GM12878 (cell line): ENCODE measurements at regions not wholly inside any gene's neighbourhood (a gene's known extent, or its start where the extent isn't known, plus 50 kb on each side); places are given as distances from the start of the nearest gene placed in this dataset.

ENCODE experiments used
- ATAC-seq: fragments of 200-7000 bp; cut with Tn5 transposase; 3 replicates; pipeline ENCODE4 v1.9.1; 2020; ENCODE audit warnings: mild to moderate bottlenecking, moderate library complexity
- BruUV-seq: library from RNA; stranded (reverse); fragments of 400-500 nt; replicated peaks from 2 replicates; lab custom pipeline; 2021; lab: Mats Ljungman, UMichigan
- CTCF ChIA-PET: fragments of 300-600 bp; sonication (Branson Sonifier 250); formaldehyde crosslinking; extraction: SDS; loops from one replicate; lab custom pipeline; 2021; ENCODE audit warnings: inconsistent platforms; lab: Yijun Ruan, JAX
- POLR2A ChIA-PET: fragments of 350-600 bp; formaldehyde crosslinking; extraction: SDS; loops from one replicate; lab custom pipeline; 2021; ENCODE audit warnings: inconsistent platforms; lab: Charles Lee
- RAD21 ChIA-PET: fragments of 300-600 bp; sonication (Branson Sonifier 250); formaldehyde crosslinking; loops from one replicate; lab custom pipeline; 2023; ENCODE audit warnings: antibody characterized with exemption; ENCODE audit not compliant: unreplicated experiment; lab: Charles Lee
- SMC1A ChIA-PET: fragments of 300-600 bp; sonication (Branson Sonifier 250); formaldehyde crosslinking; loops from one replicate; lab custom pipeline; 2023; ENCODE audit not compliant: unreplicated experiment, uncharacterized antibody; lab: Charles Lee
- DNase-seq: peaks from one replicate; pipeline ENCODE4 v3.0.0-alpha.2; 2011; ENCODE audit warnings: low read depth, low spot score
- FAIRE-seq: peaks from 3 replicates; lab custom pipeline; 2011; peaks lifted over from hg19 to GRCh38; lab: Jason Lieb, UNC
- H2AFZ ChIP-seq: 2 replicates; pipeline ENCODE4 v1.6.0; 2011; ENCODE audit warnings: low read depth, low read length, control low read depth; ENCODE audit not compliant: control insufficient read depth
- H3K27ac ChIP-seq: 2 replicates; pipeline ENCODE4 v1.5.1; 2011; ENCODE audit warnings: control low read depth; ENCODE audit not compliant: control insufficient read depth, insufficient read depth
- H3K27me3 ChIP-seq, 2 experiments: replicated peaks in 1 of 2; 2 replicates each; pipeline versions ENCODE4 v1.6.0 to v1.6.1; 2011; ENCODE audit warnings: low read length in 1 of 2; ENCODE audit not compliant: control insufficient read depth in 2 of 2, insufficient read depth in 2 of 2
- H3K36me3 ChIP-seq, 2 experiments: 2 replicates each; pipeline ENCODE4 v1.5.1; 2011; ENCODE audit warnings: low read length in 1 of 2; ENCODE audit not compliant: control insufficient read depth in 2 of 2, insufficient read depth in 2 of 2
- H3K4me1 ChIP-seq: 2 replicates; pipeline ENCODE4 v1.6.1; 2011; ENCODE audit warnings: mild to moderate bottlenecking, low read length, moderate library complexity, mixed read lengths; ENCODE audit not compliant: control insufficient read depth, insufficient read depth
- H3K4me2 ChIP-seq: 2 replicates; pipeline ENCODE4 v1.6.0; 2011; ENCODE audit warnings: control low read depth; ENCODE audit not compliant: control insufficient read depth, insufficient read depth
- H3K4me3 ChIP-seq: fragments of 200-600 bp; sonication (generic); 2 replicates; pipeline ENCODE4 v1.5.1; 2016
- H3K79me2 ChIP-seq: 2 replicates; pipeline ENCODE4 v1.6.0; 2011; ENCODE audit warnings: low read length; ENCODE audit not compliant: control insufficient read depth, insufficient read depth
- H3K9ac ChIP-seq: 2 replicates; pipeline ENCODE4 v1.8.0; 2011; ENCODE audit warnings: low read length, control low read depth, mixed read lengths; ENCODE audit not compliant: control insufficient read depth, insufficient read depth
- H3K9me3 ChIP-seq: replicated peaks from 3 replicates; pipeline ENCODE4 v1.5.1; 2011; ENCODE audit warnings: mild to moderate bottlenecking, low read length; ENCODE audit not compliant: control insufficient read depth, insufficient read depth
- H4K20me1 ChIP-seq: 2 replicates; pipeline ENCODE4 v1.6.0; 2011; ENCODE audit not compliant: control insufficient read depth, insufficient read depth
- BHLHE40 ChIP-seq, 2 experiments: fragments of 450-650 bp in 1 of 2; IDR thresholded peaks; 2 replicates each; pipeline ENCODE4 v1.6.1; 2011 to 2017; ENCODE audit warnings: low read depth in 2 of 2, borderline replicate concordance in 1 of 2, improper control_type of control experiment in 1 of 2, low read length in 1 of 2, mild to moderate bottlenecking in 1 of 2
- CBFB ChIP-seq: IDR thresholded peaks from 2 replicates; pipeline ENCODE4 v1.6.1; 2016; ENCODE audit warnings: antibody characterized with exemption, low read depth
- HCFC1 ChIP-seq: fragments of 150-350 bp; IDR thresholded peaks from 2 replicates; pipeline ENCODE4 v1.6.1; 2014; ENCODE audit warnings: low read length
- NFYB ChIP-seq: IDR thresholded peaks from 2 replicates; pipeline ENCODE4 v1.6.1; 2011; ENCODE audit warnings: low read depth, mild to moderate bottlenecking, low read length, improper control_type of control experiment, moderate library complexity; ENCODE audit not compliant: insufficient read depth
- YBX1 ChIP-seq: fragments of 450-650 bp; IDR thresholded peaks from 2 replicates; pipeline ENCODE4 v1.6.1; 2016; ENCODE audit warnings: antibody characterized with exemption
- ZNF217 ChIP-seq: fragments of 450-650 bp; IDR thresholded peaks from 2 replicates; pipeline ENCODE4 v1.6.1; 2017; ENCODE audit warnings: antibody characterized with exemption, mild to moderate bottlenecking
- WGBS: methylation state at CpG from one replicate; pipeline ENCODE4 v1.1.6; 2016; ENCODE audit warnings: low lambda C conversion rate; ENCODE audit not compliant: insufficient replicate concordance, insufficient coverage; ENCODE audit errors: missing lambda C conversion rate; 5-methylcytosine and 5-hydroxymethylcytosine counted together
- in situ Hi-C: fragments of 300-500 bp; cut with MboI; formaldehyde crosslinking; loops from 9 replicates; pipeline ENCODE4 v1.14.3; 2018; ENCODE audit warnings: mixed read lengths
- intact Hi-C: fragments of 100-400 bp; cut with micrococcal nuclease; formaldehyde crosslinking; loops from one replicate; pipeline ENCODE4 v1.14.2; 2022; ENCODE audit not compliant: unreplicated experiment
- TF ChIP-seq, protein P1 (sequence below): IDR thresholded peaks from 2 replicates; pipeline ENCODE4 v1.6.1; 2012; ENCODE audit warnings: low read length, inconsistent platforms
- TF ChIP-seq, protein P2 (sequence below): fragments of 450-650 bp; formaldehyde crosslinking; IDR thresholded peaks from 2 replicates; pipeline ENCODE4 v1.4.0; 2020; ENCODE audit warnings: mild to moderate bottlenecking, moderate library complexity

DNA sequence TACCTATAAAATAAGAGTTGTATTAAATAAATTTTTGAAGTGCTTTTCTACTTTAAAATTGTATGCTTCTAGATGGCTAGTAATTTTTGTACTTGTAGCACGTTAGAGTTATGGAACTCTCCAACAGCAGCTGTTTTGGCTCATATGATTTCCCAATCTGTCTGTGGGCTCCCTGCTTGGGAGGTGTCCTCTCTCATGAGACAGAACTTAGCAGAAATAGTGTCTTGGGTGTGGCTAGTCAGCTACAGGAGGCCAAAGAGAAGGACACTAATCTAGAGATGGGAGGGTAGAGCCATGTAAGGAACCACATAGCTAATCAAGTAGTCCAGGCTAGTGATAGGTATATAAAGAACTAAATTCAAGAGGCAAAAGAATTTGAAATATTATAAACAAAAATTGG lies 78.4 kb upstream of the DAB2 start:
- Histone ChIP-seq H3K4me3 (no peak overlapping the region), H2AFZ (no peak overlapping the region), H3K4me2 (no peak overlapping the region), H3K79me2 (no peaks in the 10 kb centered on the region), H3K27ac (no peak overlapping the region), H3K27me3 (no peaks in the 10 kb centered on the region), H4K20me1 (no peaks in the 10 kb centered on the region), H3K9ac (no peak overlapping the region), H3K9me3 (no peaks in the 10 kb centered on the region)
- ChIA-PET CTCF (interaction anchor here (1.0 kb wide), 1 partner anchor 16 kb away, joined by 3 read pairs; no protein-coding TSS in a partner anchor), RAD21 (no interaction called here), SMC1A (interaction anchor here (0.6 kb wide), 1 partner anchor 70 kb away, joined by 3 read pairs; no protein-coding TSS in a partner anchor)
- in situ Hi-C loops = no loop called here
- FAIRE-seq = no peak
- DNase-seq = no peak
- intact Hi-C loops = no loop called here
- ATAC-seq = no peak
- WGBS = 0% methylated on average over 1 of the region's 1 CpG
- TF ChIP-seq CBFB = no peak
- TF ChIP-seq, protein P1, sequence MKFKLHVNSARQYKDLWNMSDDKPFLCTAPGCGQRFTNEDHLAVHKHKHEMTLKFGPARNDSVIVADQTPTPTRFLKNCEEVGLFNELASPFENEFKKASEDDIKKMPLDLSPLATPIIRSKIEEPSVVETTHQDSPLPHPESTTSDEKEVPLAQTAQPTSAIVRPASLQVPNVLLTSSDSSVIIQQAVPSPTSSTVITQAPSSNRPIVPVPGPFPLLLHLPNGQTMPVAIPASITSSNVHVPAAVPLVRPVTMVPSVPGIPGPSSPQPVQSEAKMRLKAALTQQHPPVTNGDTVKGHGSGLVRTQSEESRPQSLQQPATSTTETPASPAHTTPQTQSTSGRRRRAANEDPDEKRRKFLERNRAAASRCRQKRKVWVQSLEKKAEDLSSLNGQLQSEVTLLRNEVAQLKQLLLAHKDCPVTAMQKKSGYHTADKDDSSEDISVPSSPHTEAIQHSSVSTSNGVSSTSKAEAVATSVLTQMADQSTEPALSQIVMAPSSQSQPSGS = no peak
- TF ChIP-seq ZNF217 = no peak
- TF ChIP-seq, protein P2, sequence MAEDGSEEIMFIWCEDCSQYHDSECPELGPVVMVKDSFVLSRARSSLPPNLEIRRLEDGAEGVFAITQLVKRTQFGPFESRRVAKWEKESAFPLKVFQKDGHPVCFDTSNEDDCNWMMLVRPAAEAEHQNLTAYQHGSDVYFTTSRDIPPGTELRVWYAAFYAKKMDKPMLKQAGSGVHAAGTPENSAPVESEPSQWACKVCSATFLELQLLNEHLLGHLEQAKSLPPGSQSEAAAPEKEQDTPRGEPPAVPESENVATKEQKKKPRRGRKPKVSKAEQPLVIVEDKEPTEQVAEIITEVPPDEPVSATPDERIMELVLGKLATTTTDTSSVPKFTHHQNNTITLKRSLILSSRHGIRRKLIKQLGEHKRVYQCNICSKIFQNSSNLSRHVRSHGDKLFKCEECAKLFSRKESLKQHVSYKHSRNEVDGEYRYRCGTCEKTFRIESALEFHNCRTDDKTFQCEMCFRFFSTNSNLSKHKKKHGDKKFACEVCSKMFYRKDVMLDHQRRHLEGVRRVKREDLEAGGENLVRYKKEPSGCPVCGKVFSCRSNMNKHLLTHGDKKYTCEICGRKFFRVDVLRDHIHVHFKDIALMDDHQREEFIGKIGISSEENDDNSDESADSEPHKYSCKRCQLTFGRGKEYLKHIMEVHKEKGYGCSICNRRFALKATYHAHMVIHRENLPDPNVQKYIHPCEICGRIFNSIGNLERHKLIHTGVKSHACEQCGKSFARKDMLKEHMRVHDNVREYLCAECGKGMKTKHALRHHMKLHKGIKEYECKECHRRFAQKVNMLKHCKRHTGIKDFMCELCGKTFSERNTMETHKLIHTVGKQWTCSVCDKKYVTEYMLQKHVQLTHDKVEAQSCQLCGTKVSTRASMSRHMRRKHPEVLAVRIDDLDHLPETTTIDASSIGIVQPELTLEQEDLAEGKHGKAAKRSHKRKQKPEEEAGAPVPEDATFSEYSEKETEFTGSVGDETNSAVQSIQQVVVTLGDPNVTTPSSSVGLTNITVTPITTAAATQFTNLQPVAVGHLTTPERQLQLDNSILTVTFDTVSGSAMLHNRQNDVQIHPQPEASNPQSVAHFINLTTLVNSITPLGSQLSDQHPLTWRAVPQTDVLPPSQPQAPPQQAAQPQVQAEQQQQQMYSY (CRISPR knock-in tag) = no peak
- no peak for TF ChIP-seq BHLHE40 (IDR thresholded peaks at IDR 0.05; ENCODE audit: borderline replicate concordance in 1 of 2, low read depth in 2 of 2, low read length in 1 of 2)
- no peak for TF ChIP-seq YBX1
- TF ChIP-seq NFYB = no peak
- TF ChIP-seq HCFC1 = no peak
- TF ChIP-seq, all 136 proteins: peak for 0
- no TSS peak for BruUV-seq
- POLR2A ChIA-PET = no interaction called here
- H3K4me1 ChIP-seq = no peaks in the 10 kb centered on the region
- H3K36me3 ChIP-seq = no peaks in the 10 kb centered on the region
